Astrocyte of the cerebellum (primary cell): ENCODE measurements at regions not wholly inside any gene's neighbourhood (a gene's known extent, or its start where the extent isn't known, plus 50 kb on each side); places are given as distances from the start of the nearest gene placed in this dataset.

Experiments used
- DNase-seq: peaks from one replicate; pipeline ENCODE4 v3.0.0-alpha.2; 2011; ENCODE audit warnings: low read depth
- H3K4me3 ChIP-seq: 2 replicates; pipeline ENCODE4 v1.5.1; 2011; ENCODE audit warnings: mild to moderate bottlenecking, low read depth, low read length, moderate library complexity
- CTCF ChIP-seq: IDR thresholded peaks from 2 replicates; pipeline ENCODE4 v1.5.1; 2012; ENCODE audit warnings: low read length, low read depth, moderate library complexity, mild to moderate bottlenecking; ENCODE audit errors: missing control alignments
- in situ Hi-C: cut with HindIII; loops from 2 replicates; pipeline ENCODE4 v1.10.0; 2017; ENCODE audit warnings: low sequenced_read_pairs

DNA sequence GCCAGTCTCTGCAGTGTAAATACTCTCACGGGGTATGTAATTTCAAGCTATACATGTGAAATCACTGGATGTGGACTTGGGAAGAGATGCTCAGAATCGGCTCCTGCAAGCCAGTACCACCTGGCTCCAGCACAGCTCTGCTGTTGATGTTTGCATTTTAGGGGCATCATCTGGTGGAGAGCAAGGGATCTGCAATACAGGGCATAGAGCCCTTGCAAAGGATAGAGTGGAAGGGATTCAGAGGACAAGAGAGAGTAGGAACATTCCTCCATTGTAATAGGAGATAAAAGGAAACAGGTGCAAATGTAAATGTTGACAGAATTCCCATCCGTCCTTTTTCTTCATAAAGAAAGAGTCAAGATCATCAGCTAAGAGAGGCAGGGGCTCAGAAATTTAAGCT is 184.1 kb downstream of the PMP22 start:
- no peak for TF ChIP-seq CTCF
- in situ Hi-C loops = loop anchor here (5.0 kb wide), 1 partner anchor 34 kb away; no protein-coding TSS in a partner anchor

GRCh38 chr17:15078570-15078969 is 186.6 kb downstream of the PMP22 start:
- in situ Hi-C loops = no loop called here
- no peak overlapping the region for H3K4me3 ChIP-seq

More for the DNA sequence above, 184.1 kb downstream of the PMP22 start:
- no peak overlapping the region for H3K4me3 ChIP-seq
- DNase-seq = no peak

GRCh38 chr17:15076991-15077663 is 188.0 kb downstream of the PMP22 start:
- in situ Hi-C loops = no loop called here
- DNase-seq = no peak
- no peak for TF ChIP-seq CTCF
- H3K4me3 ChIP-seq = no peak overlapping the region

More at GRCh38 chr17:15078570-15078969, 186.6 kb downstream of the PMP22 start:
- DNase-seq = no peak
- TF ChIP-seq CTCF = no peak

GRCh38 chr17:15051933-15052332 is 213.2 kb downstream of the PMP22 start:
- DNase-seq = no peak
- no peak overlapping the region for H3K4me3 ChIP-seq
- in situ Hi-C loops = no loop called here
- no peak for TF ChIP-seq CTCF

DNA sequence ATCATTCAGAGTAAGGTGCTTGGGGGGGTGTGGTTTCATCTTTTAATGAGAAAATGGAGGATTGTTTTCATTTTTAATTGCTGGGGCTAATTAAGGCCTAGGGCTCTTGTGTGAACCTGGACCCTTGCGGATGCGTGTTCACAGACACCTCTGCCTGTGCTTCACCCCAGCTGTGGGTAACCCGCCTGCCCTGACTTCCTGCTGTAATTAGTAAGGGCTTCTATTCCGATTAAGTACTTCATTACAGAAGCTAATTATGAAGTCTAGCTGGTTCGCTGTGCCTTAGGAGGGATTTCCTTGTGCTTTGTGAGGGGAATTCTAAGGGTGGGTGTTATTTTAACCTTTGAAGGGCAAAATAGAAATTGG is 215.3 kb downstream of the PMP22 start:
- in situ Hi-C loops = loop anchor here (5.0 kb wide), 1 partner anchor 33 kb away; no protein-coding TSS in a partner anchor
- TF ChIP-seq CTCF = no peak
- no peak overlapping the region for H3K4me3 ChIP-seq
- DNase-seq = no peak

- TF ChIP-seq CTCF = no peak
- no peak for DNase-seq
- in situ Hi-C loops = loop anchor here (5.0 kb wide), 1 partner anchor 33 kb away; no protein-coding TSS in a partner anchor
- H3K4me3 ChIP-seq = no peak overlapping the region
These were observed 216.0 kb downstream of the PMP22 start for GRCh38 chr17:15048933-15049794.
